Dermis microvascular lymphatic vessel endothelial cell (primary cell): ENCODE measurements at regions not wholly inside any gene's neighbourhood (a gene's known extent, or its start where the extent isn't known, plus 50 kb on each side); places are given as distances from the start of the nearest gene placed in this dataset.

Source experiments
- DNase-seq, 2 donors: peaks; one replicate each; pipeline versions ENCODE4 v3.0.0 to v3.0.0-alpha.2; 2010; ENCODE audit warnings: low read depth in 2 of 2

DNA sequence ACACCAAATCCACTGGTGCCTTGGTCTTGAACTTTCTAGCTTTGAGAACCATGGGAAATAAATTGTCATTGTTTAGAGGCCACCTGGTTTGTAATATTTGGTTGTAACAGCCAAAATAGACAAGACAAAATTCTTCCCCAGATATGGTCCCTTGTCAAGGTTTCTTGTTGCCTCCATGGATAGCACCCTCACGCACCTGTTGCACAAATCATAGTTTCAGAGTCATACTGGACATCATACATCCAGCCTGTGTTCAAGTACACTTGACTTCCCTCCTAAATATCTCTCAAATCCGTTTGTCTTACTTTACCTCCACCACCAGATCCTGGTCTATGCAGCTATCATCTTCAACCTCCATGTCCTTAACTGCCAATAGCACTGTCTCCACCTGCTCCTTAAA, 256.7 kb upstream of the IGFBP3 start:
- no peak for DNase-seq

DNA sequence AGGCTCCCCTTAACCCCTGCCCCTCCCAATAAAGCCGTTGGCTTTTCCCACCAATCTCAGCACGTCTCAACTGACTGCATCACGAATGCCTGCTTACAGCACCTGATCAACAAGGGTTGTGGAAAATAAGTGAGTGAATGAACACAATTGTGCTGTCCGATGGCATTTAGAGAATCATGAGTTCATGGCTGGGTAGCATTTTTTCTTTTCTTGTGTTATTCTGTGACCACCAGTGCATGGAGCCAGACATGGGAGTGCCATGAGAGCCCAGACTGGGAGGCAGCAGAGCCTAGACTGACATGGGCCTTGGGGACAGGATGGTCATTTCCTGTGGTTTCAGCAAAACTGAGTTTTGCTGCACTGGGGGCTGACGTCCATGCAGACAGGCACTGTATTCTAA, 254.1 kb upstream of the IGFBP3 start:
- DNase-seq = no peak

DNA sequence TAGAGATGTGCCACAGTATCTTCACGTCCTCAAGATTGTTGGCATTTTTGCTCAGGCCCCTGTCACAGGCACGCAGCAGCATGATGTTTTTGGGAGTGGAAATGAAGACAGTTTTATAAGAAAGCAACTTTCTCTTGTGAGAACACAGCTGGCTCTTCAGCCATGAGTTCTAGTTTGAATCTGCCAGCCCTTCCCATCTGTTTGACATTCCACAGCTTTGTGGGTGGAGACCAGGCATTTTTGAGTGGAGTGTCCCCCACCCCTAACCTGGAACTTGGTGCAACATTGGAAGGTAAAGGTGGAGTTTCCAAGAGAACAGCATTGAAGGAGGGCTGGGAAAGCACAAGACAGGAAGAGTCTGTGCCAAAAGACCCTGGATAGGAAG, 253.1 kb upstream of the IGFBP3 start:
- DNase-seq = no peak

DNA sequence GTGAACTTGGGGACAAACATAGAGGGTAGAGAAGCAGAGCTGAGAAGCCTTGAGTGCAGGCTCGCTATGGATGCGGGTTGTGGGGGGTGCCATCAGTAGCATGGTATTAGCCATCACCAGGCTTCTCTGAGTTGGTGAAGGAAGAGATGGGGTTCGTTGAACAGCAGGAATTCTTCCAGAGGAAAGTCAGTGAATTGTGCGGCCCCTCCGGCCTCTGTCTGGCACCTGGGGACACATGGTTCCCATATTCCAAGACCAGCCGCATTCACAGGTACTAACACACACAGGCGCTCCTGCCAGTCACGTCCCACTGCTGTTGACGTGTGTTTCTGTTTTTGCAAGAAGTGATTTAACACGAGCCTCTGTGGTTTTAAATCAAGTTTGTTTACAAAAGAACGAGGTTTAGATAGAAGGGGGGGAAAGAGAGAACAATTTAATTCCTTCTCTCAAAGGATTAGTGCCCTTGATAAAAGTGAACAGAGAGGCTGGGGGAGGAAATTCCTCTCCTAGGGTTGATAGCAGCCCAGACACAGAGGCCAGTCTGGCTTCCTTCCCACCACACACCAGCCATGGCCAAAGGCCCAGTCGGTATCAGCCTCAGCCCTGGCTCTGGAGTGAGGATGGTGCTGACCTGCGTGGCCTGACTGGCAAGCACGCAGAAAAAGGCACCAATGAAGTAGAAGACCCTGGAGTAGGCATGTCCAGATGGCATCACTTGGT, 252.6 kb upstream of the IGFBP3 start:
- no peak for DNase-seq

DNA sequence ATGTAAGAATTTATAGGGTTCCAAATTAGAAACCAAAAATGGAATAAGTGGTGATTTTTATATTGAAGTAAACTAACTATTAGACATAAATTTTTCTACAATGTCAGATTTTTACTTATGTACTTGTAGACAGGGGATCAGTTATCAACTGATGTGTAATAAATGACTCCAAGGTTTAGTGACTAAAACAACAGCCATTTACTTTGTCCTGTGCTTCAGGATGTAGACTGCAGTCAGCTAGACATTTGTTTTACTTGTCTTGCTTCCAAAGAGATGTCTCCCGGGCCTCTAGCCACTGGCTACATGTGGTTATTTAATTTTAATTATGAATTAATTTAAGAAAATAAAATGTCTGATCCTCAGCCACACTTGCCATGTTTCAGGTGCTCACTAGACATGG, 249.7 kb upstream of the IGFBP3 start:
- no peak for DNase-seq

DNA sequence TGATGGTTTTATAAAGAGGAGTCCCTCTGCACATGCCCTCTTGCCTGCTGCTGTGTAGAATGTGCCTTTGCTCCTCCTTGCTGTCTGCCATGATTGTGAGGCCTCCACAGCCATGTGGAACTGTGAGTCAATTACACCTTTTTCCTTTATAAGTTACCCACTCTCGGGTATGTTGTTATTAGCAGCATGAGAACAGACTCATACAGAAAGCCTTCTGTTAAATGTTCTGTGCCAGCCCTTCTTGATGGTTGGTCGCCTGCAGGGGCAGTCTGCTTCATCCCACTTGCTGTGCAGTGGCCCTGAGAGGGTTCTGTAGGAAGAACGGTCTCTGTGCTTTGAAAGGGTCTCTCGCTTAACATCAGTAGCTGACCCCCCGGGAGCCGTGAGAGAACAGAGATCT, 248.9 kb upstream of the IGFBP3 start:
- DNase-seq = no peak

DNA sequence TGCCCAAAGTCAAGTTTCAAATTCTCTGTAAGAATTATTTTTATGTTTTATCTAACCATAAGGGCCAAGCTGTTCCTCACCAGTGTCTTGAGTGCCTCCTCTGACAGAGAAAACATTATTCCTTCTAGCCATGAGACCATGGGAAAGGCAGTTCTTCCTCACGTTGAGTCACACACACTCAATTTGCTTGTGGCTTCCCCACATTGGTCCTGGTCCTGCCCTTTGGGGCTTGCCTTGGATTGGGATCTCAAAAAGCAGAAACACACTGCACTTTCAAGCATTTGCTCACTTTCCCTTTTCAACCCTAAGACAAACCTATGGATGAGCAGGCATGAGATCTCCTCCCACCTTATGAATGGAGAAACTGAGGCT, 248.3 kb upstream of the IGFBP3 start:
- no peak for DNase-seq

DNA sequence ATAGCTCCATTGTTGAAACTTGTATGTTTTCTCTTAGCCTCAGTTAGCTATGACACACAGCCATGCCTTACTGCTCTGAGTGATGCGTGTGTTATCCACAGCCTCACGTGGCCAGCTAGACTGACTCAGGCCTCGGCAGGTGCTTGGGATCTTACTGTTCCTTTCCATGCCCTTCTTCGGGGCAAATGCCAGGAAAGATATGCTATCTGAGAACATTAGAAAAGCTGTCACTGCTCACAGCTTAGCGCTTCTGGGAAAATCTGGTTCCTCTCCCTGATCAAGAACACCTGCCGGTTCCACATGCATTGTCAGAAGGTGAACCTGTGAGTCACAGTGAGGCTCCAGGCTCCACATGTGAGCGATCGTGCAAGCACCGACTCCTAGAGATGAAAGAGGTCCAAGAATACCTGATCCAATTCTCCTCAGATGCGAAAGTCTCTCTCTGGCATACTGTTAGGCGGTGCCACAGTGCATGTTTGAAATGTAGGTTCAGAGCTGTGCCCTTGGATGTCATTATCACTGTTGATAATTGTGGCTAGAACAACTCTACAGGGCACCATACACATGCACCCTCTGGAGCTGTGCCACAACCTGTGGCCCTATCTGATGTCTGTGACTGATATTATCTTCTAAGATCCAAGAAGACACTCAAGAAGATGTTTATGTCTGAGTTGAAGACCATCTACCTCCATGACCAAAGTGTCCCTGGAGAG, 247.8 kb upstream of the IGFBP3 start:
- DNase-seq = no peak

DNA sequence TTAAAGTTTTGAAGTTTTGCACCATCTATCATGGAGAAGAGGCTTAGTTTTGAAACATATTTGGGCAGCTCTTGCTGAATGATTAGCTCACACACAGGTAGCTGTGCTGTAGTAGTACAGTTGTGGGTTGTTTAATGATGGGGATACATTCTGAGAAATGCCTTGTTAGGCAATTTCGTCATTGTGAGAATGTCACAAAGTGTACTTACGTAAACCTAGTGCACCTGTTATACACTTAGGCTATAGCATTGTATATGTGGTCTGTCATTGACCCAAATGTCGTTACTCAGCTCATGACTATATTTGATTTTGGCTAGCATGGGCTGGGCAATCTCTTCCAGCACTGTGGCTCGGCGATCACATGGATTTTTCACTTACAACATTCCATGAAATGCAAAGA, 247.2 kb upstream of the IGFBP3 start:
- DNase-seq = no peak

DNA sequence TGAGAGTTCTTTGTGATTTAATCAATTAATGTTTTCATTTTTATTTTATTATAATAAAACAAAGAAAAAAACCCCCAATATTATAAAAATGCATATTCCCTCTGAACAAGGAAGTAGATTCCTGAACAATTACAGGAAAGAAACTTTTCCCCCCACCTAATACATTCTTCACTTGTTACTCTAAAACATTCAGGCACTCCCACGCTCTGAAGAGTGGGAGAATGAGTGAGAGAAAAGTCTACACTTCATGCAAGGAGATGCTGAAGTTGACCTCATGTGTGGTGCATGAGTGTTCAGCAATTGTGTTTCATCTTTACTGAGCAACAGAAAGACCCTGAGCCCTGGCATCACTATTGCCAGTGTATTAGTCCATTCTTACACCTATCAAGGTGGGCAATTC, 244.2 kb upstream of the IGFBP3 start:
- no peak for DNase-seq

DNA sequence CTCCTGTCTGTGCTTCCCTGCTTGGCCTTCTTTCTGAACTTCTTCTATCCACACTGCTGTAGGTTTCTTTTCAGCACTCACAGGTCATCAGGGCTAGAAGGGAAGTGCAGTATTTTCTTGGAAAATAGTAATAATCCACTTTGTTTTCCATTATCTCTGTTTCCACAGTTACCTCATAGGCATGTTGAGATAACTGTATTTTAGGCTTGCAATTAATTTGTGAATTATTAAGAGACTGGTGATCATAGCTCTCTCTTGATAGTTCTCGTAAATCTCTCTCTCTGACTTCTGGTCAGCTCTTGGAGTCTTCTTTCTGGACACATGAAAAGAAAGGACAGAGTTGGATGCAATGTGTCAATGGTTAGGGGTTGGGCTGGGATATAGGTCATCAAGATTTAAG, 243.6 kb upstream of the IGFBP3 start:
- no peak for DNase-seq

DNA sequence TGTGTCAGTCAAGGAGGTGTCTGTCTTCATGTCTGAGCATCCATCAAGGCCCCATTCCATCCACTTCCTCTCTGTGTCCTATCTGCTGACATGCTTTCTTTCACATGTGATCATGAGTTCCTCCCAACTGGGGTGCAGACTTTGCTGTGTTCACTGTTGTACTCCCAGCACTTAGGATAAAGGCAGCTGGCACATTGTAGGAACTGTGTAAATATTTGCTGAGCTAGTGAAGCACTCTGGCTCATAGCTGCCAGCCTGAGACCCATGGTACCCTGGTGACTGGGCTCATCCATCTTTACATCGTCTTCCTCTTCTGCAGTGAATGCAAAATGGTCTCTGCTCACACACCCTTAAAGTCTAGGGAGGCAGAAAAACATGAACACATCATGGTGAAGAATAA, 242.2 kb upstream of the IGFBP3 start:
- DNase-seq = no peak

DNA sequence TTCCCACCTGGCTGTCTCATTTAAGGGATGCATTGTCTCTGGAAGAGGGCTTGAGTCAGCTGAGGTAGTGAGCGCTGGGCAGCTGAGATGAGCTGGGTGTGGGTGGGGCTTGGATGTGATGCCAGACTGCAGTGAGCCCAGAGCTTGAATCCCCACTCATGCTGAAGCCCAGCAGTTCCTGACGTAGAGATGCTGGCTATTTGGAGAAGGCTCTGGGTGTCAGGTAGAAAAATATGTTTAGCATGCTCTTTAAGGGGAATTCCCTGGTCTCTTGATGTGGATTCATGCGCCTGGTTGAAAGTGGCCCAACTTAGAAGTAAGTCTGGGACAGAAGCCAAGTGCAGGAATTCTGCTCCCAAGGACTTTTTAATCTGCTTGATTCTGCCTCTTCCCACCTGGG, 241.5 kb upstream of the IGFBP3 start:
- DNase-seq = no peak

DNA sequence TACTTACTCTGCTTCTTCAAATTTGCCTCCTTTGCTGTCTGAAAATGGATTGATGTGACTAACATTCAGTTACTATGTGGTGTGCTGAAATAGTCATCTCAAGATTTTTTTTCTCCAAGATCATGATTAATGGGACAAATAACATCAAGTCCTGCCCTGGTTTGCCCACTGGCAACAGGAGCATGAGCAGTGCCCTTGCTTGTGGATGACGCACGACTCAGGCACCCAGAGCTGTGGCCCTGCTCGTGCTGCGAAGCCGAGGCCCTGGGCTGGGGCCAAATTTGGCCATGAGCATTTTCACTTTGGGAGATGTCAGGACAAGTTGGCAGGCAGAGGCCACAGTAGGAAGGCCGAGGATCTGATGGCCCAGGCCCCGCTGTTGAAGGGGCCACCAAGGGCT, 239.8 kb upstream of the IGFBP3 start:
- DNase-seq = no peak

DNA sequence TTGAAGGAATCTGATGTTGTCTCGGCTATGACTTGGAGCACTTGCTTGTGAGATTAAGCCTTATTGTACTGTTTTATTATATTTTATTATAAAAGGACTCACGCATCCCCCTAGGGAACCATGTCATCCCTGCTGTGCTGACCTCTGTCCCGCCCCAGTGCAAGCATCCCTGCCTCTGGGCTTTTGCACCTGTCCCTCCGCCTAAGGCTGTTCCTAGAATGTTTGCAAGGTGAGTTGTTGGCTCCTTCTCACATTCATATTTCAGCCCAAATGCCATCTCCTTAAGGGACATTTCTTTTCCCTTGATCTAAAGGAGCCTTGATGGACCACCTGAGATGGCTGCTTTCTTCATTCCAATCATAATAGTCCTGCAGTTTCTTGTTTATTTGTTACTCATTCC, 236.9 kb upstream of the IGFBP3 start:
- no peak for DNase-seq

DNA sequence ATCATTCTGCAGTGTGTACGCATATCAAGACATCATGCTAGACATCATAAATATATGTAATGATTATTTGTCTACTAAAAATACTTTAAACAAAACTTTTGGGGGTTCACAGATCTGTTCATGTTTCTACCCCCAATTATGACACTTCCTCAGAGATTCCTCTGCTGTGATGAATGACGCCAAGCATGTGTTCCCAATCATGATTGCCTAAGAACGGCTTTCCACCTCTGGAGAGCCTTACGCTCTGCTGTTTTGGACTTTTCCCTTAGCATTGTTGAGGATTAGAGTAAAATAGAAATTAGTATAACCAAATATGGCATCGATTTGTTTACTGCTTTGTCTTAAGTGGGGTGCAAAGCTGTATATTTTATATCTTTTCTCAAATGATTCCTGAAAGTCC, 236.3 kb upstream of the IGFBP3 start:
- no peak for DNase-seq

DNA sequence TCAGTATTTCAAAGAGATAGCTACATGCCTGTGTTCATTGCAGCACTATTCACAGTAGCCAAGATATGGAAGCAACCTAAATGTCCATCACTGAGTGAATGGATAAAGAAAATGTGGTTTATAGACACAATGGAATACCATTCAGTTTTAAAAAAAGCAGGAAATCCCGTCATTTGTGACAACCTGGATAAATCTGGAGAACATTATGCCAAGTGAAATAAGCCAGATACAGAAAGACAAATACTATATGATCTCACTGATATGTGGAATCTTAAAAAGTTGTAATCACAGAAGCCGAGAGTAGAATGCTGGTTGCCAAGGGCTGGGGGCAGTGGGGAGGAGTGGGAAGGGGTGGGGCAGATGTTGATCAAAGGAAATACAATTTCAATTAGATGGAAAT, 235.8 kb upstream of the IGFBP3 start:
- no peak for DNase-seq

DNA sequence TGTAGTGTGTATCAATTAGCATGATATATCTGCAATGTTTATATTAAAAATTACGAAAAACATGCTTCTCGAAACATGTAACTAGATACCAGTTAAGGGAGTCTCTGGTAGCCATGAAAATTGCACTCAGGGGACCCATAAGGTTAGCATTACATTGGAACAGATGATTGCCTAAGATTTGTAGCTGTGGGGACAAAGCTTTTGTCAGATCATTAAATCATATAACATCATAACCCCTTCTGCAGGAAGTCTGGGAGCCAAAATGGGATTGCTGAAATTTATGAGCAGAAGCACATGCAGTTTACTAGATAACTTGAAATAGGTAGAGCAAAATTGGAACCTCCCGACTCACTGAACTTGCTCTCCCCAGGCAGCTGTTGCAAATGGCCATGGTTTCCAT, 235.0 kb upstream of the IGFBP3 start:
- DNase-seq = no peak

DNA sequence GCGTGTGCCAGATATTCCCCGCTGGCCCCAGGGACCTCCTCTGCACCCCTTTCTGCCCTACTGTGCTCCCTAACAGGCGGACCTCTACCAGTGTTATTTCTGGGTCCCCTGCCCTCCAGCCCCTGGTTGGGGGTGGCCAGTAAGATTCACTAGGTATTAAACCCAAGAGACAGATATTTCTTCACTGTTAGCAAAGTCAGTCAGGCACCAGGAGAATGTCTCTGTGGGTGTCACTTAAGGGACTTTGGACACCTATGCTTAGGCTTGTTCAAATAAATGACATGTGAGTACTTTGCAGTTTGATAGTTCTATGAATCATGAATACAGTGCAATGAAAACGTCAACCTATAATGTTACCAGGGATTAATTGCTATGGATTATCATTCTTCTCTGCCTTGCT, 234.3 kb upstream of the IGFBP3 start:
- DNase-seq = no peak

DNA sequence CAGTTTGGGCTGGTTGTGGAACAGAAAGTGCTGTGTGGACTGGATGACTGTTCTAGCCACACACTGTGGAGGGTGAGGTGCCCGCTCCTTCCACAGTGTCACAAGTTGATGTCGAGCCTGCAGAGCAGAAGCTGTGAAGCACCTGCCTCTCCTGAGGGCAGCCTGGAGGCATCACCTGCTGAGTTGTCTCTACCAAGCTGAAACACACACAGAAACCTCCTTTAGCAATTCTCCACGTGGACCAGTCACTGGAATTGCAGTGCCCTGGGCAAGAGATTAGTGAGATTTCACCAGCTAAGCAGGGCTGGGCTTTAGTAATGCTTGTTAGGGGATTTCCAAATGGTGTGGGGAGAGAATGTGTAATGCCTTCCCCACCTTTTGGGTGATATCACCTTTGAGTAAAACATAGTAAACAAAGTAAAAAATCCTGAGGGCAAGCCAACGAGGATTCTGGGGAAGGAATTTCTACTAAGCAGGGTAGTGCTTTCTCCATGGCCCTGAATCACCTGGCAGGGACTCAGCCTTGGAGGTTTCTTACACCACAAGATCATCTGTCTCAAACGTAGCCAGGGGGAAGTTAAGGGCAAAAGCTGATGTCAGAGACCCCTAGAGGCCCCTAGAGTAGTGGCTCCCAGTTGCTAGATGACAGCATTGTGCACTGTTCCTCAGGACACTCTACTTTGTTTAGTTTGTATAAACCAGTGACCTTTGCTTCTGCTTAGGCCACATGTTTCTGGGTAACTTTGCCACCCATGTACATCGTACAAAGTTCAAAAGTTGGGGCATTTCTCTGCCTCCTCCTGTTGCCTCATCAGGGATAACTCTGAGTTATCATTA, 233.1 kb upstream of the IGFBP3 start:
- no peak for DNase-seq

DNA sequence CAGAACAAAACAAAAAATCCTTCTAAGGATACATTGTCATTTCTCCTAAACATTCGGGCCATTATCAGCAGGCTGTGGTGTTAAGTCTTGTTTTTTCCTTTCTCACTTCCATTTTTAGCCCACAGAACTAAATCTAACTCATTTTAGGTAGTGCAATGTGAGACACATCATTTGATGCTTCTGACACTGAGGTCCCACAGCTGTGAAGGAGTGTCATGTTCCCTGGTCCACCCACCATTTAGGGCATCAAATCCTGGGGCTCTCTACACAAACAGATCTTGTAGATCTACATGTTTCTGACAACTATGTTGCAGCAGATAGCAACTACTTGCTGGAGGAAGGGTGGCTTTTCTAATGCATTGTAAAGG, 232.5 kb upstream of the IGFBP3 start:
- no peak for DNase-seq

DNA sequence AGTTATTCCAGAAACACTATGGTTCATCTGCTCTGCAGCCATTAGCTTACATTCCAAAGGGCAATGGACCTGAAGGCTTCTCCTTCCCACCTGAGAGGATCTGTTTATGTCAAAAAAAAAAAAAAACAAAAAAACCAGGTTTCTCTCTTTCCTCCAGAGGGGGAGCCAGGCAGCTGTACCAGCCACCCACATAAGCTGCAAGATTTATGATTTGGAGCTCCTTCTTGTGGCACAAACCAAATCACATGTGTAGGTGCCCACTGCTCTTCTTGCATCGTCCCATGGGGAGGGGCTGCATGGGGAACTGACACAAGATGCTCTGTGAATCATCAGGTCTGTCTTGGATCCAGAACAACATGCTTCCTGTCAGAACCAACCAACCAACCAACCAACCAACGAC, 231.6 kb upstream of the IGFBP3 start:
- no peak for DNase-seq

DNA sequence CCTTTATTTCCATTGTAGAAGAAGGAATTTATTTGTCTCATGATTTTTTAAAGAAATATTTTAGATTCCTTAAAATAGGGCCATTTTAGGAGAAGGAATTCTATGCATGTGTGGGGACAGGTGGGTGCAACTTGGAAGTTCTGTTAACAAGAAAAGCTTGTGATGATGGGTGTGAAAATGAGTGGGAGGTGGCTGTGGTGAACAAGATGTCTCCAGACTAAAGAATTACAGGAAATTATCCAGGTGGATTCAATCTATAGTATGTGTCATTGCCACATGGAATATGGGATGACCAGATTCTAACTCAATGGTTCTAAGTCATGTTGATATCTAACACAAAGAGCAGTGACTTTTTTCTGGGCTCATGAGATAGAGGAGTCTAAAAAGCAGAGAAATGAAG, 229.6 kb upstream of the IGFBP3 start:
- DNase-seq = no peak
